HL-60 (cell line): ENCODE measurements at regions not wholly inside any gene's neighbourhood (a gene's known extent, or its start where the extent isn't known, plus 50 kb on each side); places are given as distances from the start of the nearest gene placed in this dataset.
"Not testable (repeated sequence)": the region's sequence is repeated elsewhere in the genome, so short reads cannot be mapped to it uniquely, and the experiment has no call there.

Experiments used
- GABPA ChIP-seq: IDR thresholded peaks from 2 replicates; pipeline ENCODE4 v1.6.1; 2012; ENCODE audit warnings: low read depth
- POLR2AphosphoS5 ChIP-seq: IDR thresholded peaks from 2 replicates; pipeline ENCODE4 v1.6.1; 2012; ENCODE audit warnings: low read depth
- SPI1 ChIP-seq: IDR thresholded peaks from 2 replicates; pipeline ENCODE4 v1.6.1; 2012; ENCODE audit warnings: low read depth, mild to moderate bottlenecking, borderline replicate concordance
- TF ChIP-seq, protein P1 (sequence below): IDR thresholded peaks from one replicate; pipeline ENCODE4 v1.5.1; 2011; ENCODE audit warnings: low read length, control low read depth, inconsistent platforms; ENCODE audit not compliant: insufficient read depth
- TF ChIP-seq, protein P2 (sequence below): IDR thresholded peaks from 2 replicates; pipeline ENCODE4 v1.6.1; 2012; ENCODE audit warnings: low read depth; ENCODE audit not compliant: insufficient replicate concordance

DNA sequence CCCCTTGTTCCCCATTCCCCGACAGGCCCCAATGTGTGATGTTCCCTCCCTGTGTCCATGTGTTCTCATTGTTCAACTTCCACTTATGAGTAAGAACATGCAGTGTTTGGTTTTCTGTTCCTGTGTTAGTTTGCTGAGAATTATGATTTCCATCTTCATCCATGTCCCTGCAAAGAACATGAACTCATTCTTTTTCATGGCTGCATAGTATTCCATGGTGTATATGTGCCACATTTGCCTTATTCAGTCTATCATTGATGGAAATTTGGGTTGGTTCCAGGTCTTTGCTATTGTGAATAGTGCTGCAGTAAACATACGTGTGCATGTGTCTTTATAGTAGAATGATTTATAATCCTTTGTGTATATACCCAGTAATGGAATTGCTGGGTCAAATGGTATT lies 229.8 kb upstream of the GLRA1 start:
- TF ChIP-seq, protein P1, sequence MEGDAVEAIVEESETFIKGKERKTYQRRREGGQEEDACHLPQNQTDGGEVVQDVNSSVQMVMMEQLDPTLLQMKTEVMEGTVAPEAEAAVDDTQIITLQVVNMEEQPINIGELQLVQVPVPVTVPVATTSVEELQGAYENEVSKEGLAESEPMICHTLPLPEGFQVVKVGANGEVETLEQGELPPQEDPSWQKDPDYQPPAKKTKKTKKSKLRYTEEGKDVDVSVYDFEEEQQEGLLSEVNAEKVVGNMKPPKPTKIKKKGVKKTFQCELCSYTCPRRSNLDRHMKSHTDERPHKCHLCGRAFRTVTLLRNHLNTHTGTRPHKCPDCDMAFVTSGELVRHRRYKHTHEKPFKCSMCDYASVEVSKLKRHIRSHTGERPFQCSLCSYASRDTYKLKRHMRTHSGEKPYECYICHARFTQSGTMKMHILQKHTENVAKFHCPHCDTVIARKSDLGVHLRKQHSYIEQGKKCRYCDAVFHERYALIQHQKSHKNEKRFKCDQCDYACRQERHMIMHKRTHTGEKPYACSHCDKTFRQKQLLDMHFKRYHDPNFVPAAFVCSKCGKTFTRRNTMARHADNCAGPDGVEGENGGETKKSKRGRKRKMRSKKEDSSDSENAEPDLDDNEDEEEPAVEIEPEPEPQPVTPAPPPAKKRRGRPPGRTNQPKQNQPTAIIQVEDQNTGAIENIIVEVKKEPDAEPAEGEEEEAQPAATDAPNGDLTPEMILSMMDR = not testable (repeated sequence)
- not testable (repeated sequence) for TF ChIP-seq POLR2AphosphoS5, GABPA, SPI1
- TF ChIP-seq, protein P2, sequence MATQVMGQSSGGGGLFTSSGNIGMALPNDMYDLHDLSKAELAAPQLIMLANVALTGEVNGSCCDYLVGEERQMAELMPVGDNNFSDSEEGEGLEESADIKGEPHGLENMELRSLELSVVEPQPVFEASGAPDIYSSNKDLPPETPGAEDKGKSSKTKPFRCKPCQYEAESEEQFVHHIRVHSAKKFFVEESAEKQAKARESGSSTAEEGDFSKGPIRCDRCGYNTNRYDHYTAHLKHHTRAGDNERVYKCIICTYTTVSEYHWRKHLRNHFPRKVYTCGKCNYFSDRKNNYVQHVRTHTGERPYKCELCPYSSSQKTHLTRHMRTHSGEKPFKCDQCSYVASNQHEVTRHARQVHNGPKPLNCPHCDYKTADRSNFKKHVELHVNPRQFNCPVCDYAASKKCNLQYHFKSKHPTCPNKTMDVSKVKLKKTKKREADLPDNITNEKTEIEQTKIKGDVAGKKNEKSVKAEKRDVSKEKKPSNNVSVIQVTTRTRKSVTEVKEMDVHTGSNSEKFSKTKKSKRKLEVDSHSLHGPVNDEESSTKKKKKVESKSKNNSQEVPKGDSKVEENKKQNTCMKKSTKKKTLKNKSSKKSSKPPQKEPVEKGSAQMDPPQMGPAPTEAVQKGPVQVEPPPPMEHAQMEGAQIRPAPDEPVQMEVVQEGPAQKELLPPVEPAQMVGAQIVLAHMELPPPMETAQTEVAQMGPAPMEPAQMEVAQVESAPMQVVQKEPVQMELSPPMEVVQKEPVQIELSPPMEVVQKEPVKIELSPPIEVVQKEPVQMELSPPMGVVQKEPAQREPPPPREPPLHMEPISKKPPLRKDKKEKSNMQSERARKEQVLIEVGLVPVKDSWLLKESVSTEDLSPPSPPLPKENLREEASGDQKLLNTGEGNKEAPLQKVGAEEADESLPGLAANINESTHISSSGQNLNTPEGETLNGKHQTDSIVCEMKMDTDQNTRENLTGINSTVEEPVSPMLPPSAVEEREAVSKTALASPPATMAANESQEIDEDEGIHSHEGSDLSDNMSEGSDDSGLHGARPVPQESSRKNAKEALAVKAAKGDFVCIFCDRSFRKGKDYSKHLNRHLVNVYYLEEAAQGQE = not testable (repeated sequence)
